ENCODE measurements at regions not wholly inside any gene's neighbourhood (a gene's known extent, or its start where the extent isn't known, plus 50 kb on each side); places are given as distances from the start of the nearest gene placed in this dataset.

- Histone ChIP-seq H3K9ac (ENCODE audit: control insufficient read depth, insufficient read depth, low read length) (no peak overlapping the region), H3K27ac (ENCODE audit: control insufficient read depth, insufficient read depth) (no peak overlapping the region), H2AFZ (ENCODE audit: control insufficient read depth, low read depth, low read length) (no peak overlapping the region), H3K4me2 (ENCODE audit: control insufficient read depth, insufficient read depth) (no peak overlapping the region), H4K20me1 (ENCODE audit: control insufficient read depth, insufficient read depth) (no peaks in the 10 kb centered on the region), H3K4me1 (ENCODE audit: control insufficient read depth, insufficient read depth, low read length) (no peaks in the 10 kb centered on the region), H3K36me3 (ENCODE audit: control insufficient read depth in 2 of 2, insufficient read depth in 2 of 2, low read length in 1 of 2) (no peaks in the 10 kb centered on the region), H3K79me2 (ENCODE audit: control insufficient read depth, insufficient read depth, low read length) (no peaks in the 10 kb centered on the region), H3K4me3 (no peak overlapping the region), H3K9me3 (replicated peaks; ENCODE audit: control insufficient read depth, insufficient read depth, low read length) (no peaks in the 10 kb centered on the region), H3K27me3 (replicated peaks in 1 of 2; ENCODE audit: control insufficient read depth in 2 of 2, insufficient read depth in 2 of 2, low read length in 1 of 2) (no peaks in the 10 kb centered on the region)
- intact Hi-C loops (cut with micrococcal nuclease; ENCODE audit: unreplicated experiment): no loop called here
- no peak for TF ChIP-seq JUND (IDR thresholded peaks at IDR 0.05; ENCODE audit: low read depth, low read length)
- TF ChIP-seq IKZF1 (conservative IDR thresholded peaks at IDR 0.05): no peak
- no peak for TF ChIP-seq TCF7 (IDR thresholded peaks at IDR 0.05; ENCODE audit: borderline replicate concordance)
- TF ChIP-seq, protein P1, sequence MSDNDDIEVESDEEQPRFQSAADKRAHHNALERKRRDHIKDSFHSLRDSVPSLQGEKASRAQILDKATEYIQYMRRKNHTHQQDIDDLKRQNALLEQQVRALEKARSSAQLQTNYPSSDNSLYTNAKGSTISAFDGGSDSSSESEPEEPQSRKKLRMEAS (IDR thresholded peaks at IDR 0.05; ENCODE audit: low read depth, low read length): no peak
- no peak for TF ChIP-seq EGR1 (IDR thresholded peaks at IDR 0.05; ENCODE audit: borderline replicate concordance in 1 of 2, low read depth in 2 of 2, low read length in 2 of 2)
- TF ChIP-seq NRF1 (conservative IDR thresholded peaks at IDR 0.05; ENCODE audit: low read depth, low read length): no peak
- TF ChIP-seq ZBTB4 (CRISPR knock-in tag; IDR thresholded peaks at IDR 0.05): no peak
- FAIRE-seq (no peak), DNase-seq (ENCODE audit: low read depth, low spot score) (no peak), ATAC-seq (no peak)
- CTCF ChIA-PET: no interaction called here
- POLR2A ChIA-PET: no interaction called here
- SMC1A ChIA-PET (ENCODE audit: uncharacterized antibody, unreplicated experiment): interaction anchor here (1.0 kb wide), 1 partner anchor 10 kb away, joined by 3 read pairs; no protein-coding TSS in a partner anchor
- BruUV-seq (replicated peaks): no TSS peak
- 30% methylated on average over 2 of the region's 2 CpGs for WGBS (ENCODE audit: insufficient coverage, insufficient replicate concordance, low lambda C conversion rate, missing lambda C conversion rate)
- RAD21 ChIA-PET (ENCODE audit: unreplicated experiment): no interaction called here
- in situ Hi-C loops (cut with MboI): loop anchor here (10.0 kb wide), 1 partner anchor 57 kb away; no protein-coding TSS in a partner anchor
Measured at GRCh38 chr6:82521861-82522260, 158.2 kb downstream of the TPBG start.
